COLO668 (cell line): ENCODE measurements at regions not wholly inside any gene's neighbourhood (a gene's known extent, or its start where the extent isn't known, plus 50 kb on each side); places are given as distances from the start of the nearest gene placed in this dataset.
"Not testable (repeated sequence)": the region's sequence is repeated elsewhere in the genome, so short reads cannot be mapped to it uniquely, and the experiment has no call there.

Source experiments
- DNase-seq: peaks from one replicate; lab custom pipeline; 2025; ENCODE audit not compliant: unreplicated experiment; lab: John Stamatoyannopoulos, UW

GRCh38 chr4:107470173-107470572 lies 249.9 kb downstream of the PAPSS1 start:
- no peak for DNase-seq

DNA sequence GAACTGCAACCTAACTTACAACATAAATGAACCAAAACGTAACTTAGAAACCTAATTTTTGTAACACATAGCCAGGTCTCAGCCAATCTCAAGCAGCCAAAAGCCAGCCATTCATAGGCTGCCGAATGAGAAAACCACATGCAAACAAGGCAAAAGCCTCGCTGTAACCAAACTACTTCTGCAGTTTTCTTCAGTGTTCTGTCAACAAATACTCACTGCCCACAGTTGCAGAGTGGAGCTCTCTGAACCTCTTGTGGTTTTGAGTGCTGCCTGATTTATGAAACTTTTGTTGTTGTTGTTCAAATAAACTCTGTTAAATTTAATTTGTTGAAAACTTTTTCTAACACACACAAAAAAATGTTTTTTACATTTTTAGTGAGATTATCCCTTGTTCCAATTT lies 251.2 kb downstream of the PAPSS1 start:
- no peak for DNase-seq

GRCh38 chr4:107468156-107468555 lies 251.9 kb downstream of the PAPSS1 start:
- no peak for DNase-seq

DNA sequence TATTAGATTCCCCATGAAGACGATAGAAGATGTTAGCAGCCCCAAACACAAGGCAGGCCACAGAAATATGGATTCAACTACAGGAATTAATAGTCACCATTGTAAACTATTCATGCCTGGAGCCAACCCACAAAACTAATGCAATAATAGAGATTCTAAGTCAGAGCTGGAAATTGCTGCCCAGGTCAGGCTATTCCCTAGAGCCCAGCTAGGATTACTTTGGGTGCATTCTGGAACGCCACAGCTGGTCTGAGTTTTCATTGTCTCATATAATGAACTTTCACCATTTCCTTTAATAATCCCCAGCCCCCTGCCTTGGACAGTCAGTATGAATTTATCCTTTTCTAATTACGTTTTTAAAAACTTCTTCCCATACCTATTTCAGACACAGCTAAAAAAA lies 252.6 kb downstream of the PAPSS1 start:
- no peak for DNase-seq

GRCh38 chr4:107458194-107458593 lies 261.8 kb downstream of the PAPSS1 start:
- DNase-seq, result no peak

DNA sequence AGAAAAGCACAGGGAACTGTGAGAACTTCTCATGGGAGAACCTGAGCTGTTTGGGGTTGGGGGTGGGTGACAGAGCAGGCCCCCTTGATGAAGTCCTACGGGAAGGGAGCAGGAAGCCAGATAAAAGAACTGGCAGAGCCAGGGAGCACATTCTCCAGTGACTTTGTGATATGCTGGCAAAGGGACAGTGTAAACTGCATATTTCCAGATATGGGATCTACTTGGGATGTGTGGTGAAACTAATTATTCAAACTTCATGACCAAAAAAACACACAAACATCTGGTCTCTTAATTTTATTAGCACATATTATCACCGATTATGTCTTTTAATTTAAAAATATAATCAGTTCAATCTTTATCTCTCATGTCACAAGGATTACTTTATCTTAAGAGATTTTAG lies 266.0 kb downstream of the PAPSS1 start:
- no peak for DNase-seq

DNA sequence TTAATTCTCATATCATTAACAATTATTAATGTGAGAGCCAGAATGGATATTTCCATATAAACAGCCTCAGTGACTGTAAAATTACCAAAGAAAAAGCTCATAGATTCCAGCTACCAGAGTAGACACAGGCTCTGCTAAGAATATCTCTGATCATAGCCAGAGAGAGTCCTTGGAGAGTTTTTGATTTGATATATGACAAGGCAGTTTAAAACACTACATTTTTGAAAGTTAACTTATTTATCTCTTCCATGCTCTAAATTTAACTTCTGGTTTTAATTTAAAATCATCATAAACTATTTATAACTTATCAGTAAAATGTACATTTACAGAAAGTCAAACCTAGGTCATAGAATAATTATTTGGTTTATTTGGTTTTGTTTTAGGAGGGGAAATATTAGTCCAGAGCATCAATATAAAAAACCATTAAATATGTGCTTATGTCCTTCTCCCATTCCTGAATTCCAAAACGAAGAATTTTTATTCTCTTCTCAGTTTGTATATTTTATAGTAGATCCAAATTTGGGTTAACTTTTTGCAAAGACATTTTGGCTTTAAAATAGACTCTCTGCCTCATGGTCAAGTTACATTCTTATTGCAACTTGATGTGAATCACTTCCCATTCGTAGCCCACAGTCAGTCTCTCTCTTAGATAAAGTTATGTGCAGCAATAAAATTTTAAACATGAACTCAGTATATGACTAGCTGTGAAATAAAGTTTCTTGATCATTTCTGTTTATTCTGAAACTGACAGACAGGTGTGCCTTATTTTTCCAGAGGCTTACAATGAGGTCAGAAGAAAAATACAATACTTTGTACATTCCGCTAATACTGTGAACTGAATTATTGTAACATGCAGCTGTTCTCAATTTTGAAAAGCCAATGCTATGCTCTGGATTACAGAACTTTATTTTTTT lies 267.1 kb downstream of the PAPSS1 start:
- no peak for DNase-seq

- DNase-seq, result no peak
Observed at GRCh38 chr4:107449611-107450369, 270.2 kb downstream of the PAPSS1 start.

- no peak for DNase-seq
Observed at GRCh38 chr4:107442538-107443111, 277.4 kb downstream of the PAPSS1 start.

- no peak for DNase-seq
Observed at GRCh38 chr4:107439401-107439800, 280.6 kb downstream of the PAPSS1 start.

DNA sequence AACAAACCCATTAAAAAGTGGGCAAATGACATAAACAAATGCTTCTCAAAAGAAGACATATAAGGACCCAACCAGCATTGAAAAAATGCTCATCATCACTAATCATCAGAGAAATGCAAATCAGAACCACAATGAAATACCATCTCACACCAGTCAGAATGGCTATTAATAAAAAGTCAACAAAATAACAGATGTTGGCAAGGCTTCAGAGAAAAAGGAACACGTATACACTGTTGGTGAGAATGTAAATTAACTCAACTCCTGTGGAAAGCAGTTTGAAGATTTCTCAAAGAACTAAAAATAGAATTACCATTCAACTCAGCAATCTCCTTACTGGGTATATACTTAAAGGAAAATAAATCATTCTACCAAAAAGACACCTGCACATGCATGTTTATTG lies 283.6 kb downstream of the PAPSS1 start:
- not testable (repeated sequence) for DNase-seq

- no peak for DNase-seq
Observed at GRCh38 chr4:107432451-107432850, 287.6 kb downstream of the PAPSS1 start.

- no peak for DNase-seq
Observed at GRCh38 chr4:107423677-107424405, 296.2 kb downstream of the PAPSS1 start.

DNA sequence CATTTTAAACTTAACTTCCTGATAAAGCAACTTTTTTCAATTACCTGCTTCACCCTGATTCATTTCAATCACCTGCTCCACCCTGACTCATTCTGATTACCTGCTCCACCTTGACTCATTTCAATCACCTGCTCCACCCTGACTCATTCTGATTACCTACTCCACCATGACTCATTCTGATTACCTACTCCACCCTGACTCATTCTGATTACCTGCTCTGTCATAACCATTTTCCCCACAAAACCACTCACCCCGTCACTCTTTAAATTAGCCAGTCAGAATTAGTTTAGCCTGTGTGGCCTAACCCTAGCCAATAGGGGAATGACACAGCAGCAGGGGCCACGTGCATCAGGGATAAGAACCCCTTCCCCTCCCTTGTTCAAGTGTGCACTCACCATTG lies 300.5 kb downstream of the PAPSS1 start:
- not testable (repeated sequence) for DNase-seq

DNA sequence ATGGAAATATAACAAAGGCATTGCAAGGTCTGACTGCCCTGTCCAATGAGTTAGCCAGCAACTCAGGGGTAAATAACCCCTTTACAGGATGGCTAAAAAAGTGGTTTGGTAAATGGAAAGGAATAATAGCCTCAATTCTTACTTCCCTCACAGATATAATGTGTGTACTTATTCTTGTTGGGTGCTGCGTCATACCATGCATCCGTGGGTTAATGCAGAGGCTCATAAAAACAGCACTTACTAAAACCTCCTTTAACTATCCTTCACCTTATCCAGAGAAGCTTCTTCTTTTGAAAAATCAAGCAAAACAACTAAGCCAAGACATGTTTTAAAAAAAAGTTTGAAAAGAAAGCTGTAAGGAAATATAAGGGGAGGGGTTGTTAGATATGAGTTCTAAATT lies 301.0 kb downstream of the PAPSS1 start:
- DNase-seq, result no peak

- DNase-seq, result not testable (repeated sequence)
Observed at GRCh38 chr4:107415490-107415889, 304.5 kb downstream of the PAPSS1 start.

- DNase-seq, result not testable (repeated sequence)
Observed at GRCh38 chr4:107409872-107410271, 310.2 kb downstream of the PAPSS1 start.

DNA sequence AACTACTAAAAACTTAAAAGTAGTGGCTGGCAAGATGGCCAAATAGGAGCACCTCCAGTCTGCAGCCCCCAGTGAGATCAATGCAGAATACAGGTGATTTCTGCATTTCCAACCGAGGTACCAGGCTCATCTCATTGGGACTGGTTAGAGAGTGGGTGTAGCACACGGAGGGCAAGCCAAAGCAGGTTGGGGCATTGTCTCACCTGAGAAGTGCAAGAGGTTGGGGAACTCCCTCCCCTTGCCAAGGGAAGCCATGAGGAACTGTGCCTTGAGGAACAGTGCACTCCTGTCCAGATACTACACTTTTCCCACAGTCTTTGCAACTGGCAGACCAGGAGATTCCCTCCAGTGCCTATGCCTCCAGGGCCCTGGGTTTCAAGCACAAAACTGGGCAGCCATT lies 311.1 kb downstream of the PAPSS1 start:
- no peak for DNase-seq

GRCh38 chr4:107404591-107405300 lies 315.3 kb downstream of the PAPSS1 start:
- no peak for DNase-seq

GRCh38 chr4:107402291-107402690 lies 317.7 kb downstream of the PAPSS1 start:
- DNase-seq, result no peak
